Kidney (tissue), 13 donors: ENCODE measurements at regions not wholly inside any gene's neighbourhood (a gene's known extent, or its start where the extent isn't known, plus 50 kb on each side); places are given as distances from the start of the nearest gene placed in this dataset.

ENCODE experiments used
- DNase-seq, 5 donors: peaks; one replicate each; pipeline ENCODE4 v3.0.0-alpha.2; 2013 to 2020
- FAIRE-seq: peaks from 2 replicates; lab custom pipeline; 2012; peaks lifted over from hg19 to GRCh38; lab: Jason Lieb, UNC
- H3K27ac ChIP-seq, 2 donors: one replicate each; pipeline ENCODE4 v1.7.0; 2013; ENCODE audit warnings: low read depth in 2 of 2, low read length in 2 of 2, inconsistent platforms in 1 of 2
- H3K27me3 ChIP-seq: one replicate; pipeline ENCODE4 v1.7.1; 2013; ENCODE audit warnings: low read length, inconsistent platforms; ENCODE audit not compliant: control insufficient read depth, insufficient read depth
- H3K36me3 ChIP-seq, 3 donors: one replicate each; pipeline versions ENCODE4 v1.7.0 to v1.7.1; 2013; ENCODE audit warnings: low read length in 3 of 3, control low read depth in 1 of 3, inconsistent platforms in 1 of 3; ENCODE audit not compliant: insufficient read depth in 3 of 3, control insufficient read depth in 2 of 3
- H3K4me1 ChIP-seq, 3 donors: one replicate each; pipeline versions ENCODE4 v1.7.0 to v1.7.1; 2013; ENCODE audit warnings: low read length in 3 of 3, inconsistent platforms in 1 of 3, low read depth in 1 of 3; ENCODE audit not compliant: control insufficient read depth in 2 of 3, insufficient read depth in 2 of 3
- H3K4me3 ChIP-seq, 3 donors: one replicate each; pipeline versions ENCODE4 v1.7.0 to v1.8.1; 2013; ENCODE audit warnings: low read length in 3 of 3, control low read depth in 1 of 3, inconsistent platforms in 1 of 3
- H3K9ac ChIP-seq, 3 donors: one replicate each; pipeline versions ENCODE4 v1.7.0 to v1.7.1; 2013; ENCODE audit warnings: low read length in 3 of 3, control low read depth in 1 of 3, inconsistent platforms in 1 of 3
- H3K9me3 ChIP-seq, 3 donors: one replicate each; pipeline versions ENCODE4 v1.7.0 to v1.7.1; 2013; ENCODE audit warnings: low read length in 3 of 3, control low read depth in 1 of 3, inconsistent platforms in 1 of 3; ENCODE audit not compliant: control insufficient read depth in 2 of 3, insufficient read depth in 1 of 3
- CTCF ChIP-seq: IDR thresholded peaks from 3 replicates; pipeline ENCODE4 v1.5.1; 2012; ENCODE audit warnings: mild to moderate bottlenecking, moderate library complexity, borderline replicate concordance; ENCODE audit not compliant: insufficient read depth; ENCODE audit errors: extremely low read depth
- intact Hi-C: fragments of 100-400 bp; cut with DNase I; formaldehyde crosslinking; loops from one replicate; pipeline ENCODE4 v1.11.1; 2022
- donor health status: control.
- donor health status: control.
- donor health status: control.
- donor health status: control.
- donor health status: control.
- donor health status: DM: yes; HTN: yes; CAD: no.
- donor health status: Normal renal cell carcinoma (clear cell type).

GRCh38 chr4:83213640-83214039, 71.0 kb downstream of the COQ2 start:
- H3K4me1 ChIP-seq: no peaks in the 10 kb centered on the region
- H3K36me3 ChIP-seq: no peaks in the 10 kb centered on the region
- intact Hi-C loops: no loop called here
- DNase-seq (no peak), FAIRE-seq (no peak)
- H3K9ac ChIP-seq: no peak overlapping the region
- H3K27me3 ChIP-seq: no peaks in the 10 kb centered on the region
- TF ChIP-seq CTCF: no peak
- no peaks in the 10 kb centered on the region for H3K9me3 ChIP-seq
- no peak overlapping the region for H3K4me3 ChIP-seq
- no peak overlapping the region for H3K27ac ChIP-seq

DNA sequence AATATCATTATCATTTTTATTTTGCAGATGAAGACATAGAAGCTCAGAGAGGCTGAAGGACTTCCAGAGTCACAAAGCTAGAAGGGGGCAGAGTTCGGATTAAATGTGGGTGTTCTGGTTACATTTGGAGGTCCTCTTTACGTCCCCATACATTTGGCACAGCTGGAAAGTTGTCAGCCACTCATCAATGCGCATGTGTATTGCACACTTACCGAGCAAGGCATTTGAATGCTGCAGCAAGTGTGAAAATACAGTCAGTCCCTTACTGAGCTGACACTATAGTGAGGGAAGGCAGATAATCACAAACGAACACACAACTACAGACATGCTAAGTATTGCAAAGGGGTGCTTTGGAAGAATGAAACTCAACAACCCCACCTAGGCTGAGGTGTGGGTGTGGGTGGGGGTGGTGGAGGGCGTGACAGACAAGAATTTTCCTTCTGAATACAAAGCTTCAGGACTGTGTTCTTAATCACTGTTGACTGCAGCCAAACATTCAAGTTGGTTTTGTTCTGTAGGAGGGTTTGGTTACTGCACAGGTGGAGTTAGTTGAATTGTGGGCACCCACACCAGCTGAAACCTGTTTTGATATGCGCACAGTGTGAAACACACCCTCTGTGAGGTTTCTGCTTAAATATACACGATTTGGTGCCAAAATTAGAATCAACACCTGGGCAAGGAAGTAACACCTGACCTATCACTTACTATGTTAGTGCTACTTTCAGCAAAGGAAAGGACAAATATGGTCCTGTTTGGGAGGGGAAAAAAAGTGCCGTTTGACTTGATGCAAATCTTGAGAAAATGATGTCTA, 72.4 kb downstream of the COQ2 start:
- intact Hi-C loops: no loop called here
- Histone ChIP-seq H3K9me3 (no peaks in the 10 kb centered on the region), H3K4me1 (no peaks in the 10 kb centered on the region), H3K27ac (no peak overlapping the region), H3K36me3 (no peaks in the 10 kb centered on the region), H3K27me3 (no peaks in the 10 kb centered on the region), H3K9ac (no peak overlapping the region), H3K4me3 (no peak overlapping the region)
- no peak for TF ChIP-seq CTCF
- FAIRE-seq (no peak), DNase-seq (no peak)

DNA sequence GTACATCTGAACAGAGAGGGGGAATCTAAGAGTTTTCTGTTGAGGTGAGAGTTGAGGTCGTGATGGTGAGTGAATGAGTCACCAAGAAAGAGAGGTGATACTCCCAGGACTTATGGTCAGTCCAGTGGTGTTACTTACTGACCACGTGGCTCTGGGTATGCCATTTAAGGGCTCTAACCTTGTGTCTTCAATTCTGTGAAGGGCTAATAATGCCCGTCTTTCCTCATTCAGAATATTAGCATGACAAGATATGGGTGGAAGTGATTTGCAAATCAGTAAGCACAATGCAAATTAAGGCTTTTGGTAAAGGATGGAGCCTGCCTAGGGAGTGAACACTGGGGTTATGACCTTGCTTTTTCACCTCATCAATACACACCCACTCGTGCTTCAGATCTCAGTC, 75.2 kb downstream of the COQ2 start:
- no peaks in the 10 kb centered on the region for H3K4me1 ChIP-seq
- intact Hi-C loops: no loop called here
- H3K36me3 ChIP-seq: no peaks in the 10 kb centered on the region
- H3K9ac ChIP-seq: no peak overlapping the region
- no peak for TF ChIP-seq CTCF
- H3K27ac ChIP-seq: no peak overlapping the region
- H3K4me3 ChIP-seq: no peak overlapping the region
- H3K9me3 ChIP-seq: no peaks in the 10 kb centered on the region
- DNase-seq (no peak), FAIRE-seq (no peak)
- H3K27me3 ChIP-seq: no peaks in the 10 kb centered on the region
